Motor neuron (in vitro differentiated cells): ENCODE measurements at regions not wholly inside any gene's neighbourhood (a gene's known extent, or its start where the extent isn't known, plus 50 kb on each side); places are given as distances from the start of the nearest gene placed in this dataset.
"Not testable (repeated sequence)": the region's sequence is repeated elsewhere in the genome, so short reads cannot be mapped to it uniquely, and the experiment has no call there.

ENCODE experiments used
- ATAC-seq, 8 experiments: fragments of 200-7000 bp; cut with Tn5 transposase; replicated peaks in 6 of 8; 2 replicates each; pipeline ENCODE4 v1.8.0; 2021; ENCODE audit warnings: mild to moderate bottlenecking in 8 of 8, moderate library complexity in 8 of 8
- H3K27ac ChIP-seq, 2 donors: fragments of 250-450 bp; sonication (Bioruptor Pico); 2 replicates each; pipeline ENCODE4 v1.9.0; 2021; ENCODE audit warnings: antibody characterized with exemption in 2 of 2, mild to moderate bottlenecking in 2 of 2, moderate library complexity in 1 of 2
- H3K4me1 ChIP-seq, 2 donors: fragments of 250-450 bp; sonication (Bioruptor Pico); replicated peaks in 1 of 2; 2 replicates each; pipeline ENCODE4 v1.6.1; 2021; ENCODE audit warnings: antibody characterized with exemption in 2 of 2, mild to moderate bottlenecking in 2 of 2, moderate library complexity in 1 of 2
- H3K4me3 ChIP-seq, 5 donors: fragments of 250-450 bp; sonication (Bioruptor Pico); 2 replicates each; pipeline ENCODE4 v1.9.0; 2021; ENCODE audit warnings: antibody characterized with exemption in 5 of 5, mild to moderate bottlenecking in 5 of 5, moderate library complexity in 4 of 5
- WGBS, 10 experiments: fragments of 450-650 bp; shearing (Covaris generic); methylation state at CpG; one replicate each; pipeline ENCODE4 v1.0.0; 2022; 5-methylcytosine and 5-hydroxymethylcytosine counted together
- in situ Hi-C, 9 experiments: fragments of 400-800 bp; cut with MboI; loops; one replicate each; pipeline ENCODE4 v1.15.0; 2021; ENCODE audit warnings: low sequenced_read_pairs in 9 of 9, low pct_unique_long_range_greater_than_20kb in 2 of 9; ENCODE audit not compliant: unreplicated experiment in 9 of 9

- ATAC-seq, in situ Hi-C loops, H3K27ac ChIP-seq, H3K4me1 ChIP-seq, H3K4me3 ChIP-seq: not testable (repeated sequence)
- WGBS, 10 experiments = 100% methylated on average over 1 of the region's 2 CpGs; no CpG with 5 or more reads in 9 of the 10 experiments
Measured at GRCh38 chr2:37806004-37806403, 119.1 kb upstream of the RMDN2 start.

DNA sequence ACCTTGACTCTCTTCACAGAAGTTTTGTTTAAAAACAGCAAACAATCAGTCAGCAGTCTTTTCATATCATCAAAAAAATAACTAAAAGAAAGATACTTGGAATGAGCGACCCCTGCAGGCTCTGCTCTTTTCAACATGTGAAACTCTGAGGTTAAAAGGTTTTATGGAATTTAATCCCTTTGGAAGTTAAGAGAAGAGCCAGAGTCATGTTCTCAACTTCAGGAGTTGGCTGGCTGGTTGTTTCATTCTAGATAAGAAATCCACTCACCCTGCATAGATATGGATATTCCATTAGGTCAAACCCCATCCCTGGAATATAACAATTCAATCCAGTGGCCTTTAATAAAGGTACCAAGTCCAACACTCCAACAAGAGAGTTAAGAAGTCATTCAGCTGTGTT is 115.6 kb upstream of the RMDN2 start:
- peak in 1 of 8 experiments; percentile 23 for ATAC-seq
- H3K27ac ChIP-seq = no peak overlapping the region
- no peak overlapping the region for H3K4me3 ChIP-seq
- no peaks in the 10 kb centered on the region for H3K4me1 ChIP-seq
- in situ Hi-C loops = no loop called here
- 0 to 65% (median 40%) methylated on average over 1 of the region's 1 CpG; no CpG with 5 or more reads in 1 of the 10 experiments for WGBS, 10 experiments

- 50 to 100% (median 100%) methylated on average over 1 to 2 of the region's 2 CpGs; no CpG with 5 or more reads in 2 of the 10 experiments for whole genome bisulfite sequencing, 10 experiments
- H3K27ac ChIP-seq = no peak overlapping the region
- H3K4me3 ChIP-seq = no peak overlapping the region
- no peaks in the 10 kb centered on the region for H3K4me1 ChIP-seq
- ATAC-seq = no peak
- in situ Hi-C loops = loop anchor here in 1 of 9 experiments (10.0 kb wide), 1 partner anchor 395 kb away; no protein-coding TSS in a partner anchor
Measured at GRCh38 chr2:37809931-37810570, 115.0 kb upstream of the RMDN2 start.

GRCh38 chr2:37812414-37812813 is 112.7 kb upstream of the RMDN2 start:
- 14 to 100% (median 82%) methylated on average over 1 of the region's 1 CpG; no CpG with 5 or more reads in 5 of the 10 experiments for WGBS, 10 experiments
- Histone ChIP-seq H3K4me3 (no peak overlapping the region), H3K27ac (no peak overlapping the region), H3K4me1 (no peaks in the 10 kb centered on the region)
- ATAC-seq = no peak
- in situ Hi-C loops = loop anchor here in 1 of 9 experiments (10.0 kb wide), 1 partner anchor 398 kb away; no protein-coding TSS in a partner anchor

GRCh38 chr2:37812941-37813730 is 112.0 kb upstream of the RMDN2 start:
- ATAC-seq = no peak
- Histone ChIP-seq H3K27ac (no peak overlapping the region), H3K4me3 (no peak overlapping the region), H3K4me1 (no peaks in the 10 kb centered on the region)
- WGBS, 10 experiments = 71 to 92% (median 86%) methylated on average over 2 to 5 of the region's 10 CpGs; no CpG with 5 or more reads in 4 of the 10 experiments
- in situ Hi-C loops = loop anchor here in 1 of 9 experiments (10.0 kb wide), 1 partner anchor 398 kb away; no protein-coding TSS in a partner anchor

DNA sequence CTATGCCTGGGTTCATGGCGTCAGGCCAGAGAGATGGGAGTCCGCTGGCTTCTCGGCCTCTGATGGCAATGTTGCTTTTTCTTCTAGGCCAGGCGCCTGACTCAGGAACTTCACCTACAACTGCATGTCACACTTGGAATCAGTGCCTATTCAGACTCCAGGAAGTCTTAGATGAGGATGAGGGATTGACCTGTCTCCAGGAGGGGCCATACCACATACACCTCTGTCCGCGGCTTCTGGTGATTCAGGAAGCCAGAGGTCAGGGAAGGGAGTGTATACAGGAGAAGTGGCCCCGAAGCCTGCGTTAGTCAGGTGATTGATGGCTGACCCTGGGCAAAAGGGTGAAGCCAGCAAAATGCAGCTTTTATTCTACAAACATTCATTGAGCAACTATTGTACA is 109.1 kb upstream of the RMDN2 start:
- WGBS, 10 experiments = 80 to 100% (median 97%) methylated on average over 1 to 8 of the region's 8 CpGs; no CpG with 5 or more reads in 4 of the 10 experiments
- in situ Hi-C loops = loop anchor here in 1 of 9 experiments (10.0 kb wide), 1 partner anchor 401 kb away; no protein-coding TSS in a partner anchor
- no peak overlapping the region for H3K4me3 ChIP-seq
- ATAC-seq = no peak
- no peaks in the 10 kb centered on the region for H3K4me1 ChIP-seq
- H3K27ac ChIP-seq = no peak overlapping the region

- WGBS, 10 experiments = 40 to 98% (median 78%) methylated on average over 1 to 6 of the region's 11 CpGs; no CpG with 5 or more reads in 3 of the 10 experiments
- Histone ChIP-seq H3K4me3 (no peak overlapping the region), H3K27ac (no peak overlapping the region), H3K4me1 (no peaks in the 10 kb centered on the region)
- in situ Hi-C loops = loop anchor here in 1 of 9 experiments (10.0 kb wide), 1 partner anchor 402 kb away; no protein-coding TSS in a partner anchor
- ATAC-seq = no peak
Measured at GRCh38 chr2:37816686-37817085, 108.4 kb upstream of the RMDN2 start.

DNA sequence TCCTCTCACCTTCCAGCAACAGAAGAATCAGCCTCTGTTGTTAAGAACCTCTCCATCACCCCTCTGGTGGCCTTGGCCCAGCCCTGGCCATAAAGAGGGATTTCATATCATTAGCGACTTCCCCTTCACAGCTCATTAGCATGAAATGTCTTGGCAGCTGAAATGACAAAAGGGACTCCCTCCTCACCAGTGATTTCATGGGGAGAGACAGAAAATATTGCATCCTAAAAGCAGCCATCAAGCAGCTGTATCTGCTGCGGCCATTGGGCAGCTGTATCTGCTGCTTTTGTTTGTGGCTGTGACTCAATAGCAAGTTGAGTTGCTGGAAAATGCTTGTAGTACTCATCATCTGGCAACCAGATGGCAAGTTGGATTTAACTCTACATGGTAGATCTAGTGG is 105.9 kb upstream of the RMDN2 start:
- Histone ChIP-seq H3K27ac (no peak overlapping the region), H3K4me1 (no peaks in the 10 kb centered on the region), H3K4me3 (no peak overlapping the region)
- ATAC-seq = peak in 3 of 8 experiments; percentile 24 to 93 (median 63)
- 10 to 100% (median 57%) methylated on average over 1 to 2 of the region's 2 CpGs; no CpG with 5 or more reads in 3 of the 10 experiments for WGBS, 10 experiments
- in situ Hi-C loops = loop anchor here in 1 of 9 experiments (10.0 kb wide), 1 partner anchor 404 kb away; no protein-coding TSS in a partner anchor

GRCh38 chr2:37820471-37820986 is 104.6 kb upstream of the RMDN2 start:
- no peak for ATAC-seq
- Histone ChIP-seq H3K4me3 (no peak overlapping the region), H3K27ac (no peak overlapping the region), H3K4me1 (no peaks in the 10 kb centered on the region)
- in situ Hi-C loops = no loop called here
- 22 to 78% (median 67%) methylated on average over 1 to 2 of the region's 2 CpGs; no CpG with 5 or more reads in 2 of the 10 experiments for WGBS, 10 experiments

- WGBS, 10 experiments = 28 to 100% (median 63%) methylated on average over 1 to 3 of the region's 3 CpGs; no CpG with 5 or more reads in 4 of the 10 experiments
- Histone ChIP-seq H3K4me3 (no peak overlapping the region), H3K27ac (no peak overlapping the region), H3K4me1 (no peaks in the 10 kb centered on the region)
- ATAC-seq = no peak
- in situ Hi-C loops = loop anchor here in 1 of 9 experiments (25.0 kb wide), 1 partner anchor 413 kb away; no protein-coding TSS in a partner anchor
Measured at GRCh38 chr2:37825586-37825985, 99.5 kb upstream of the RMDN2 start.

GRCh38 chr2:37826611-37827010 is 98.5 kb upstream of the RMDN2 start:
- ATAC-seq = no peak
- WGBS, 10 experiments = 71 to 100% (median 100%) methylated on average over 1 to 4 of the region's 4 CpGs; no CpG with 5 or more reads in 1 of the 10 experiments
- H3K4me3 ChIP-seq = no peak overlapping the region
- H3K4me1 ChIP-seq = no peaks in the 10 kb centered on the region
- in situ Hi-C loops = loop anchor here in 1 of 9 experiments (25.0 kb wide), 1 partner anchor 414 kb away; no protein-coding TSS in a partner anchor
- H3K27ac ChIP-seq = no peak overlapping the region

DNA sequence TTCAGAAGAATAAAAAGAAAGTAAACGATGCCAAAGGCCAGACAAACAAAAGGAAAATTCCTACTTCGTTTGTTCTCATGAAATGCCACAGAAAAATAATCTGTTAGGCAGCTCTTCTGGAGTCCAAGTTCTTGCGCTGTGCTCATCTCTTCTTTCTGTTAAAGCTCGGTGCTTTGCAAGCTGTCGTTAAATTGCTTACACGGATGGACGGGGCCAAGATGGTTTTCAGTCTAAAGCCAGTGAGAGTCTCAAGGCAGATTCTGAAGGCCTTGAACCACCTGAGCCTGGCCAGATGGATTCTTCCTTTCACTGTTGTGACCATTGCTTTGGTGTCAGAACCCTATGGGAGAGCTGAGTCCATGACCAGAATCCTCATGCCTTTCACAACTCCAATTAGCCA is 97.6 kb upstream of the RMDN2 start:
- Histone ChIP-seq H3K4me3 (no peak overlapping the region), H3K27ac (no peak overlapping the region), H3K4me1 (no peaks in the 10 kb centered on the region)
- in situ Hi-C loops = loop anchor here in 1 of 9 experiments (25.0 kb wide), 1 partner anchor 415 kb away; no protein-coding TSS in a partner anchor
- 6 to 100% (median 78%) methylated on average over 1 to 7 of the region's 7 CpGs; no CpG with 5 or more reads in 2 of the 10 experiments for WGBS, 10 experiments
- ATAC-seq = no peak
